ENCODE measurements at regions not wholly inside any gene's neighbourhood (a gene's known extent, or its start where the extent isn't known, plus 50 kb on each side); places are given as distances from the start of the nearest gene placed in this dataset.
A peak's percentile ranks its signal among the peaks of the same experiment; 100 is the strongest.
"Not testable (repeated sequence)": the region's sequence is repeated elsewhere in the genome, so short reads cannot be mapped to it uniquely, and the experiment has no call there.

DNA sequence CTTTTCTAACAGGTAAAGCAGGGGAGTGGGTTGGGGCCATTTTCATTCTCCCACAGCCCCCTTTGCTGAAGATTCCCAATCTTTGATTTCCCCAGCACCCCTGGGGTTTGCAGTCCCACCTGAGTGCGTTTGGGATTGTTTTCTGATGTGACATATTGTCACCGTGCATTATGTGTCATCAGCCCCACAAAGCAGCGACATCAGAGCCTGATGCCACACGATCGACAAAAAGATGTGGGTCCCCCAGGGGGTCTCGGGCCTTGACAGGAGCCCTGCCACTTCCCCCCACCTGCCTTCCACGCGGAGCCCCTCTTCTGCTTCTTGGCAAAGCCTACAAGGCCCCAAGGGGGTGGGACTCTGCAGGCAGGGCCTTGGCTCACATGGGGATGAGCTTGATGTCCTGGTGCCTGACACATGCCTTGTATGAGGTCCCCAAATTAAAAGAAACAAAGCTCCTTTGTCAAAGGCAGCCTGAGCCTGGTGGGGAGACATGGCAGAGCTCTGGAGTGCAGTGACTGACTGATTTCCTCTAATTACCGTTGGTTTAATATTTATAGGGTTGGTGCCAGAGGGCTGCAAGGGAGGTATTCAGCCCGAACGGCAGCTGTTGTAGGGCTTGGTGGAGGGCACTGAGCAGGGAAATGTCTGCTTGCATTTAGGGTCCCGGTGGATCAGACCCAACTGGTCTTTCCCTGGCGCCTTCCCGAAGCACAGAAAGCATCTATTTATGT is 149.2 kb downstream of the MIAT start:
- DNase-seq: no peak

DNA sequence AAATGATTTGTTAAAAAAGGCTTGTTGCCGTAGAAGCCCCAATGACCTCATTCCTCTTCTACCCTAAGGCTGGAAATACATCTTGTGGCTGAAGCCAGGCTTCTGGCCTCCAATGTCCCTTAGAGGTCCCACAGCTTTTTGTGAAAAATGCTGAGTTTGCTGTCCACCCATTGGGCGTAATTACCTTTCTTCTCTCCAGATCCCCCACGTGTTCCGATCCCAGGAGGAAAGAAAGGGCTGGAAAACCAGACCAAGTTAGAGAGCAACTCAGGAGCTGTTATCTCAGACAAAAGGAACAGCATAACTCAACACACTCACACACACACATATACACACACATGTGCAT is 154.2 kb downstream of the MIAT start:
- DNase-seq: no peak

GRCh38 chr22:26812731-26813130 is 155.3 kb downstream of the MIAT start:
- no peak for DNase-seq

- DNase-seq: no peak
Measured at GRCh38 chr22:26816726-26817125, 159.3 kb downstream of the MIAT start.

DNA sequence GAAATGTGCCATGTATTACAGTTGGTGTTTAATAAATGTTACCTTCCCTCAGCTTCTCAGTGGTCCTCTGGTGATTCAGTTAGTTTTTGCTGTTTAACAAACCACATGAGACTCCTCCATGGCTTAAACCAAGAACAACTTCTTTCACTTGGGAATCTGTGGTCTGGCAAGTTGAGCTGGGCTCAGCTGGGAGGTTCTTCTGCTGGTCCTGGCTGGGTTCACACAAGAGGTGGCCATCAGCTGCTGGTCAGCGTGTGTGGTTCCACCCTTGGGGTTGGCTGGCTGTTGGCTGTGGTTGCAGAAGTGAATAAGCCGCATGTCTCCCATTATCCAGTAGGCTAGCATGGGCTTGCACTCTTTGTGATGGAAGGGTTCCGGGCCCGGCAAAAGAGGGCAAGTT is 160.5 kb downstream of the MIAT start:
- DNase-seq: no peak

DNA sequence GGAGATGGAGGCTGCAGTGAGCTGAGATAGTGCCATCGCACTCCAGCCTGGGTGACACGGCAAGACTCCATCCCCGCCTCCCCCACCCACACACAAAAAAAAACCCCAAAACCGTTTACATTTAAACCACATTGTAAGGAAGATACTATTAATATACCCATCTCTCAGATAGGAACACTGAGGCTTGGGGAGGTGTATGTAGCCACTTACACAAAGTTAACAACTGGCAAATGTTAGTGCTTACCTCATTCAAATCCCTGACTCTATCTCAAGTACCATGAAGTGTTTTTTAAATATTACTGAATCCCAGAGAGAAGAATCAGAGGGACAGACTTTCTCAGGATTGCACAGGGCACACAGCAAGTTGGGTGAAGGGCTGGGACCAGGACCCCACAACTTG is 164.5 kb downstream of the MIAT start:
- no peak for DNase-seq

DNA sequence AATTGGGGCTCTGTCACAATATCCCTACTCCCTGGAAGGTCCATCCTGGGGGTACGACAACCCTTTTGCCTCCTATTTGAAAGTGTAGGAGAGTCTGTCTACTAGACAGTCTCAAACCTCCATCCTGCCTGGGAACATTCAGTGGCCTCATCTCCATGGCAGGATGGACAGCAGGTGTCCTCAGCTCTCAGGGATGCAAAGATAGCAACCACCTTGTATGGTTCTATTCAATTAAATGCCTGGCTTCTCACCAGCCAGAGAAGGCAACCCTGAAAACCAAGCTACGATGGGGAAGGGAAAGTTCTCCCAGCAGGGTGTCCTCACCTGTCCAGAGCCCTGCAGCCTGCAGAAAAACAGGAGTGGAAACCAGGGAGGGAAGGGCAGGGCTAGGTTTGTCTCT is 164.9 kb downstream of the MIAT start:
- no peak for DNase-seq

GRCh38 chr22:26823966-26824365 is 166.6 kb downstream of the MIAT start:
- DNase-seq: no peak

- no peak for DNase-seq
Measured at GRCh38 chr22:26825960-26826935, 168.9 kb downstream of the MIAT start.

DNA sequence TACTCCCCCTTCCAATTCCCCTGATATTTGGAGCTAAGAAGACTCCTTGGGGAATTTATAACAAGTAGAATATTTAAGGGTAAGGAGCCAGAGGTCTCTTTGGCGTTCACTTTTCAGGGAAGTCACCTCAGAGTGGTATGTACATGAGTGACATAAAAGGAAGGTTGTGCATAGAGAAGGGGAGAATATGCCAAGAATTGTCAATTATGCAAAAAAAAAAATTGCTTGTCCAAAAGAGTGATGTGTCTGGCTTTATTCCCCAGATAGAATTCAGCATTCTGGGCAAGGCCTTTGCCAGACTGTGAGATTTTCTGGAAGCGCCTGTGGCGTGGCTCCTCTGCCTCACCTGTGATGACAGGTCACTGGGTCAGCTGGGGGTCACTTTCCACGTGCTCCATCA is 170.2 kb downstream of the MIAT start:
- no peak for DNase-seq

DNA sequence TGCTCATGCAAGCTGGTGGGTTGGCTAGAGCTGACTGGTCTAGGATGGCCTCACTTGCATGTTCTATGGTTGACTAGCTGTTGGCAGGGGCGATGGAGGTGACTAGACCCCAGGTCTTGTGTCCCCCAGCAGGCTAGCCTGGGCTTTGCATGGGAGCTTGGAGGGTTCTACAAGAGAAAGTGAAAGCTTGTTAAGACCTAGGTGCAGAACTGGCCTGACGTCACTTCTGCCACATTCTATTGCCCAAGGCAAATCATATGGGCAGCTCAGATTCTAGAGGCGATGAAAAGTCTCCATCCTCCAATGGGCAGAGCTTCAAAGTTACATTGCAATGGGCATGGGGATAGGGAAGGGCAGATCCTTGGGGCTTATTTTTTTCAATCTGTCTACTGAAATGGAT is 170.9 kb downstream of the MIAT start:
- DNase-seq: no peak

GRCh38 chr22:26830837-26831236 is 173.4 kb downstream of the MIAT start:
- no peak for DNase-seq

DNA sequence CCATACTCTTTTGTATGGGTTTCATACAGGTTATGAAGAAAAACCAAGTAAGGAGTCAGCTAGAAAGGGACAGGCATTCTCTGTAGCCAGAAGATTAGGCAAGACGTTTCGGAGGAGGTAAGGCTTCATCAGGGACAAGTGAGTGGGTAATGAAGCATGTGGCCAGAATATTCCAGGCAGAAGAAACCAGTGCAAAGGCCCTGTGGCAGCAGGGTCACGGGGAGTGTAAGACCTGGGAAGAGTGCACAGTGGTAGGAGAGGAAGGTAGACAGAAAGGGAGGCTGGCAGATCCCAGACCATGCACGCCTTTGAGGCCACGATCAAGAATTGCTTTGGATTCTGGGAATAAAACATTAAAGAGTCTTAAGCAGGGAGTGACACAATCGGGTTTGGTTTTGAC is 177.6 kb downstream of the MIAT start:
- DNase-seq: no peak

GRCh38 chr22:26835929-26836528 is 178.6 kb downstream of the MIAT start:
- DNase-seq: peak in 3 of 5 experiments; percentile 8 to 34 (median 14)

- DNase-seq: no peak
Measured at GRCh38 chr22:26837784-26838470, 180.5 kb downstream of the MIAT start.

GRCh38 chr22:26838471-26838825 is 181.1 kb downstream of the MIAT start:
- DNase-seq: no peak

GRCh38 chr22:26839216-26839615 is 181.8 kb downstream of the MIAT start:
- DNase-seq: no peak

- DNase-seq: not testable (repeated sequence)
Measured at GRCh38 chr22:26840770-26841169, 183.4 kb downstream of the MIAT start.

DNA sequence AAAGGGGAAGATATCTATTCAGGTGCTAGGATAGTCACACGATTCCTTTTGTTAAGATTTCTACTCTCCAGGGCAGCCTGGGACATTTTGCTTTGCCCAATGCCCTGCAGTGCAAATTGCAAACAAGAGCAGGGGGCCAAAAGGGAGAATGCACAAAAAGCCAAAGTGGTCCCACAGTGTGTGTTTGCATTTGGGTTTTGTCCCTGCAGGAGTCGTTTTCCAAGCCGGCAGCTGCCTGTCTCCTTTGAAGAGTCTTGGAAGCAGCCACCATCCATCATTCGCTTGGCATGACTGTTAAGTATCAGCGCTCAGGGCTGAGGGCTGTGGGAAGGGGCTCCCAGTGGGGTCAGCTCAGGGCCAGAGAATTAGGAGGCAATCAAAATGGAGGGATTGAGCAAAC is 184.7 kb downstream of the MIAT start:
- no peak for DNase-seq

DNA sequence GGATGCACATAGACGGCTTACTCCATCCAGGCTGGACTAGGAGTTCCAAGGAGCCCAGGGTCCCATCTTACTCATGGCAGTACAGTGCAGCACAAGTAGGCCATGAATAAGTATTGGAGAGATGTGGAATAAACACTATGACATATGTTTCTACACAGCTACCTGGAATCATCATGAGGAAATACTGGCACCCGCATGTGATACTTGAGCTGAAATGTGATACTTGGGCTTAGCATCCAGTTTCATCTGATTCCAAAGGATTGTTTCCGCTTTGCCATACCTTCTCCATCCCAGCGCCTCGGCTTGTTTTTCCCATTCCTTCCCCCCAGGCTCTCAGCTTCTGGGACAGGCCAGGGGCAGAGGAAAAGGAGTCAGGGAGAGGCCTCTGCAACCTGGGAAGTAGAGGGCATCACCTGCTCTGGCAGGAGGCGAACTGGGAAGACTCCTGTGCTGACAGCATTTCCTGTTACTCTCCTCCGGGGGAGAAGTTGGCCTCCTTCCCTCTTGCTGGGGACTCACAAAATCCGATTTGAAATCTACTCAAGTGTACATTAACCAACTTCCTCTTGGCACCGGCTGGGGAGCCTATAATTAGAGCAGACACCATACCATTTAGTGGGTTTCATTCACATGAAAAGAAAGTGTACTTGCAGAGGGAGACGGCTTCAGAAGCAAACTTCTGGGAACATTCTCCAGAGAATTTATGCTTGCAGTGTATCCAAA is 187.8 kb downstream of the MIAT start:
- no peak for DNase-seq

GRCh38 chr22:26846076-26846475 is 188.7 kb downstream of the MIAT start:
- DNase-seq: no peak

DNA sequence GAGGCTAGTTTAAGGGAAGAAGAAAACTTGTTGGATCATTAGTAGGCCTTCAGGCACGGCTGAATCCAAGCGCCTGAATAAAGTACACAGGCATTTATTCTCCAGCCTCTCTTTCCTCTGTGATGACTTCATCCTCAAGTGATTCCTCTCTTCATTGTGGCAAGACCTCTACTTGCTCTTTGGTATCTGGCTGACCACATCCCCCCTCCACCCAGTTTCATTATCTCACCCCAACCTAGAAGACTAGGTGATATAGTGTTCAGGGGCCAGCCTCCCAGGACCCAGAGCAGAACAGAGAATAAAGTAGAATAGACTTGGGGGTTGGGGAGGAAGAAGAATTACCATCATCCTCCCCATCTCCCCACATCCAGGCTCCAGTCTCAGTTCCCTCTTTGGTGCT is 189.3 kb downstream of the MIAT start:
- peak in 1 of 5 experiments; percentile 11 for DNase-seq

Measured in T-helper 2 cell (primary cell).